ENCODE measurements at regions not wholly inside any gene's neighbourhood (a gene's known extent, or its start where the extent isn't known, plus 50 kb on each side); places are given as distances from the start of the nearest gene placed in this dataset.

GRCh38 chr3:181040030-181040429 is 50.5 kb upstream of the DNAJC19 start:
- Mint-ChIP-seq H3K36me3 (ENCODE audit: low read depth) (peaks cover 8% of the 10 kb centered on the region), H3K27me3 (ENCODE audit: low read depth) (peaks cover 8% of the 10 kb centered on the region), H3K27ac (ENCODE audit: unreplicated experiment) (no peak overlapping the region), H3K4me3 (no peak overlapping the region), H3K4me1 (no peaks in the 10 kb centered on the region), H3K9me3 (peaks cover 13% of the 10 kb centered on the region)
- no peak for DNase-seq (ENCODE audit: low read depth, low spot score)
- TF ChIP-seq CTCF (conservative IDR thresholded peaks at IDR 0.05) = no peak

Measured in neural crest cell (in vitro differentiated cells).